ENCODE measurements at regions not wholly inside any gene's neighbourhood (a gene's known extent, or its start where the extent isn't known, plus 50 kb on each side); places are given as distances from the start of the nearest gene placed in this dataset.

- TF ChIP-seq CTCF (IDR thresholded peaks at IDR 0.05) (no peak), POLR2A (IDR thresholded peaks at IDR 0.05) (no peak)
These were observed 313.4 kb downstream of the ETNK1 start for GRCh38 chr12:22938323-22938722.
